ENCODE measurements at regions not wholly inside any gene's neighbourhood (a gene's known extent, or its start where the extent isn't known, plus 50 kb on each side); places are given as distances from the start of the nearest gene placed in this dataset.

- Histone ChIP-seq H3K4me1 (ENCODE audit: control insufficient read depth, extremely low read depth, insufficient read depth, low read length) (no peaks in the 10 kb centered on the region), H3K4me2 (ENCODE audit: insufficient read depth, low read length) (no peak overlapping the region), H3K9ac (replicated peaks; ENCODE audit: extremely low read depth, insufficient read depth, low read length) (no peak overlapping the region), H3K79me2 (ENCODE audit: control insufficient read depth, insufficient read depth, low read length) (no peaks in the 10 kb centered on the region), H3K27ac (ENCODE audit: insufficient read depth, low read depth, low read length) (no peak overlapping the region), H3K9me3 (replicated peaks; ENCODE audit: control insufficient read depth, insufficient read depth, low read length) (no peaks in the 10 kb centered on the region), H3K9me1 (replicated peaks; ENCODE audit: control insufficient read depth, extremely low read depth, insufficient read depth, low read length) (no peaks in the 10 kb centered on the region), H3K36me3 (ENCODE audit: control insufficient read depth in 2 of 2, extremely low read depth in 1 of 2, insufficient read depth in 2 of 2, low read length in 2 of 2) (no peaks in the 10 kb centered on the region), H3K27me3 (ENCODE audit: control insufficient read depth in 2 of 2, insufficient read depth in 2 of 2, low read length in 2 of 2) (peaks cover 0 to 2% of the 10 kb centered on the region in 2 experiments), H4K20me1 (replicated peaks; ENCODE audit: control insufficient read depth, extremely low read depth, insufficient read depth, low read length) (no peaks in the 10 kb centered on the region), H2AFZ (ENCODE audit: low read depth, low read length) (no peak overlapping the region), H3K4me3 (replicated peaks in 1 of 3; ENCODE audit: insufficient read depth in 1 of 3, low read depth in 1 of 3, low read length in 3 of 3) (no peak overlapping the region)
- DNase-seq (ENCODE audit: low read depth, low spot score), result no peak
- POLR2A ChIA-PET, result no interaction called here
- no peak for FAIRE-seq
- CTCF ChIA-PET, result no interaction called here
- intact Hi-C loops (cut with micrococcal nuclease), result no loop called here
- TF ChIP-seq GATA2 (IDR thresholded peaks at IDR 0.05; ENCODE audit: insufficient read depth, insufficient read length, low read depth, low read length) (no peak), JUN (IDR thresholded peaks at IDR 0.05; ENCODE audit: borderline replicate concordance, insufficient read depth, insufficient read length, low read depth) (no peak), EZH2 (IDR thresholded peaks at IDR 0.05; ENCODE audit: borderline replicate concordance, low read depth, low read length, severe bottlenecking) (no peak), FOS (IDR thresholded peaks at IDR 0.05; ENCODE audit: borderline replicate concordance, insufficient read depth, low read length) (no peak), CTCF (IDR thresholded peaks at IDR 0.05; ENCODE audit: extremely low read depth in 1 of 2, insufficient read depth in 1 of 2, low read depth in 1 of 2, low read length in 2 of 2) (no peak), MYC (IDR thresholded peaks at IDR 0.05; ENCODE audit: low read depth, low read length) (no peak), POLR2AphosphoS5 (IDR thresholded peaks at IDR 0.05; ENCODE audit: insufficient read depth, low read depth, low read length) (no peak), MAX (IDR thresholded peaks at IDR 0.05; ENCODE audit: insufficient read depth, insufficient read length) (no peak), POLR2A (IDR thresholded peaks at IDR 0.05; ENCODE audit: low read depth, low read length) (no peak)
- dilution Hi-C loops (cut with MboI; ENCODE audit: extremely low pct_ligation_motif_present, low sequenced_read_pairs), result no loop called here
- BruUV-seq (replicated peaks), result no TSS peak
Observed at GRCh38 chr5:123906698-123907295, 394.8 kb downstream of the CSNK1G3 start.

All from endothelial cell of umbilical vein (primary cell).